AG08395 (cell line): ENCODE measurements at regions not wholly inside any gene's neighbourhood (a gene's known extent, or its start where the extent isn't known, plus 50 kb on each side); places are given as distances from the start of the nearest gene placed in this dataset.
"Not testable (repeated sequence)": the region's sequence is repeated elsewhere in the genome, so short reads cannot be mapped to it uniquely, and the experiment has no call there.

Experiments used
- DNase-seq: peaks from one replicate; pipeline ENCODE4 v3.0.0; 2012; ENCODE audit warnings: mixed read lengths, low spot score

DNA sequence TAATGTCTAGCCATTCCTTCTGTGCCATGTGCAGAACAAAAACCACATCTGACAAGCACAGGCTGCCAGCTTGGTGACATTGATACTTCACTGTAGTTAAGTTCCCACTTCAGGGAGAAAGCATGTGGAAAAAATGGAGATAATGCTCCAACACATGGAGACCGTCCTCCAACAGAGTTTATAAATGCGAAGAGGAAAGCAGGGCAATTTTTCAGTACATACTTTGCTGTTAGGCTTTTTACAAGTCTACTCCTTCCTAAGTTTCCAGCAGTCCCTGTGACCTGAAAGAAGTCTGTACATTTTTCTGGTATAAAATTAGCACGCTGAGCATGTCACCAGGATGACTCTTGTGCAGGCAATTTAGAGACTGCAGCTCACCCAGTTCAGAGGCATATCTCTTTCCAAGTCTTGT is 766.9 kb upstream of the IGFBP7 start:
- no peak for DNase-seq

GRCh38 chr4:57875829-57876392 is 765.7 kb upstream of the IGFBP7 start:
- DNase-seq: no peak

DNA sequence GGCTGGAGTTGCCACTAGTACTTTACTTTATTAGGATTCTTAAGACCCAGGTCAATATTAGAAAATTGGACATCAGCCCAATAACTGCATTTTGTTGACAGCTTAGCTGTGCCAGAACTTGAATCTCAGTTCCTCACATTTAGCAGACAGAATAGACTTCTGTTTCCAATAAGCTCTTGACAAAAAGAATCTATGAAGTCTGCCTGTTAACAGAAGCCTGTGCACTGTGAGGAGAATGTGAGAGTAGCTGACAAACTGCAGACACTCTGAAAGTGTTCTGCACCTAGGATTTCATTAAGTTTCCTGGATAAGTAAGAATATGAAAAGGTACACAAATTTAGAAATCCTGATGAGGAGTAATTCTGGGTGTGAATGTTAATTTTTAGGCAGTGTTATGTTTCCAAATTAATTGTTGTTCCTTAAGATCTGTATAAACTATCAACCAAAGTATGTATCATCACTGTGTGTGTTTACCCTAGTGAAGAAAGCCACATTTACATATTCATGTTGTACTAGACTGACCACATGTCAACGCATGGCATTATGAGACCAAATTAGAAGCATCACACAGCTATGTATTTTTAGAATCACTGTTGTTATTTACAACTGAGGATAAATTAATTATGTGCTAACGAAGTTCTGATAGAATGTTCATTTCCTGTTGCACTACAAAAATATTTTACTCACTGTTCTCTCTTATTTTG is 756.4 kb upstream of the IGFBP7 start:
- DNase-seq: no peak

- DNase-seq: no peak
Measured at GRCh38 chr4:57865264-57865663, 755.1 kb upstream of the IGFBP7 start.

GRCh38 chr4:57854748-57855147 is 744.6 kb upstream of the IGFBP7 start:
- no peak for DNase-seq

DNA sequence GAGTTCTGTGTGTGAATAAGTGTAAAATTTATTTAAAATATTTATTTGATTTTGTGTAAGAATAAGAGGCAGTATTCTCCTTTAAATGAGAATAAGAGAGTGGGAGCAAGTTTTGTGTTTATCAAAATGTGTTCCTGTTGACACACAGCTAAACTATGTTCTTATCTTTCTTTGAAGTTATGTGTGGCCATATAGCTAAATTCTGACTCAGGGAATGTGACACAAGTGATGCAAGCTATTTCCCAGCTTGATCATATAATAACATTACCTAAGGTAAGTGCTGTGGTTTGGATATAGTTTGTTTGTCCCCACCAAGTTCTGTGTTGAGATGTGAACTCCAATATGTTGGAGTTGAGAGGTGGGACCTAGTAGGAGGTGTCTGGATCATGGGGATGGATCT is 740.0 kb upstream of the IGFBP7 start:
- DNase-seq: no peak

DNA sequence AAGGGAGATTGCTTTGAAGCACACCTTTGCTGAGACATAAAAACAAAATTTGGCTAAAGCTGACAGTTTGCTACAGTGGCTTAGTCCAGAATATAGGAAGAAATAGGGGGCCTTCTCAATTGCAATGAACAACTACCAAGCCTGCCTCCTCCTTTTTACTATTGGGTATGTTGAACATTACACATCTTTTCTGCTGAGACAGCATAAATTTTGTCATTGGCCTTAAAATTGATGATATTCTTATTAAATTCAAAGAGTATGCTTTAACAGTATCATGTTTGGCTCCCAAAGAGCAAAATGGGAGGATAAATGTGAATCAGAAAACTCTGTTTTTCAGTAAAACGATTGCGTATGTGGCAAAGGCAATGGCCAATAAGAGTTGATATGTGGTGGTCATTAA is 721.9 kb upstream of the IGFBP7 start:
- no peak for DNase-seq

DNA sequence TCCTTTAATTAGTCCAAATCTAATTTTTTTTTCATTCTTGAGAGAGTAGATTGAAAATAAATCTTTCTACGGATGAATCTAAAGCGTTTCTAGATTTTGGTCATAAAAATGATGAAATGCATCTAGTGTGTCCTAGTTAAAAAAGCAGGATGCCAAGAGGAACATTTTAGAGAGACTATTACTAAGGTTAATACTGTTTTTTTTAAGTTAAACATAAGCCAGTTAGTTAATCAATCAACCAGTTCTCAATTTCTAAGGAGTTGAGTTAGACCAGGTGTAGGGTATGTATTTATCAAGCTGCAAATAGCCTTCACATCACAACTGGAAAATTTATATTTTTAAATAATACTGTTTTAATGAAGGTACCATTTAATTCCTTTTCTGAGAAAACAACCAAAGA is 679.5 kb upstream of the IGFBP7 start:
- DNase-seq: no peak

GRCh38 chr4:57777876-57778275 is 667.7 kb upstream of the IGFBP7 start:
- DNase-seq: no peak

- DNase-seq: no peak
Measured at GRCh38 chr4:57774681-57775080, 664.5 kb upstream of the IGFBP7 start.

GRCh38 chr4:57774171-57774570 is 664.0 kb upstream of the IGFBP7 start:
- DNase-seq: no peak

DNA sequence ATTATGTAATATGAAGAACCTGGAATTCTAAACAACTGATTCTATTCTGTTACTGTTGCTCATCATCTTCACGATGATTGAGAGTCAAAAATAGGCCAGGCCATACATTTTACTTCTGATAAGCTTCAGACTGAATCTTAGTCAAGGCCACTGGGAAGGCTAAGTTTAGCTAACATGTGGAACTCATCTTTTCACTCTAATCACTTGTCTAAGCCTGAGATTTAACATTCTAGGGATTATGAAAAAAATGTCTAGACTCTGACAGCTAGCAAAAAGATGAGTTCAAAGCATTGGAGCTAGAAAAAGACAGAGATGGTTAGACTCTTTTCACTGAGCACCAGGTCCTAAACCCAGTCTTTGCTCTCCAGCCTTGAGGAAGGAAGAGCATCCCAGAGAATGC is 656.2 kb upstream of the IGFBP7 start:
- no peak for DNase-seq

- no peak for DNase-seq
Measured at GRCh38 chr4:57764856-57765255, 654.7 kb upstream of the IGFBP7 start.

GRCh38 chr4:57763070-57763469 is 652.9 kb upstream of the IGFBP7 start:
- no peak for DNase-seq

- no peak for DNase-seq
Measured at GRCh38 chr4:57740625-57741190, 630.5 kb upstream of the IGFBP7 start.

GRCh38 chr4:57736781-57737180 is 626.6 kb upstream of the IGFBP7 start:
- no peak for DNase-seq

DNA sequence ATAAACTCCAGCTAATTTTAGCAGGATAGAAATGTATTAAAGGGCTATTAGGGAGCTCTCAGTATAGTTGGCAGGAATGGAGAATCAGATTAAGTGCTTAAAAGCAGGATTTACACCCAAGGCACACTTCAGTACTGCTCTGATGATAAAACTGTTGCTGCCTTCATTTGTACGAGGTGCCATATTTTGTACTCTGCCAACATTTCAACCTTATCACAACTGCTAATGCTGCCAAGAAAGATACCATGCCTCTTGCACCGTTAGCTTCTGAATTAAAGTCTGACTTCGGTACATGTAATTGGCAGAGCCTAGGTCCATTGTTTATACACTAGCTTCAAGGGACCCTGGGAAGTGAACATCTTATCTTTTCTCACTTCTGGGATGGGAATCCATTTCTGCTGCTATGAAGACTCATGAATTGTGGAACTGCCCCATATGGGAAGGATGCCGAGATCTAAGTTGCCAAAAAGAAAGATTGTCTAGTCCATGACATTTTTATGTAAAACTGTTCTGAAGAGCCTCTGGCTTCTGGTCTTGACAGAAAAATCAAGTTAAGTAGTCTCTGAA is 624.0 kb upstream of the IGFBP7 start:
- no peak for DNase-seq

DNA sequence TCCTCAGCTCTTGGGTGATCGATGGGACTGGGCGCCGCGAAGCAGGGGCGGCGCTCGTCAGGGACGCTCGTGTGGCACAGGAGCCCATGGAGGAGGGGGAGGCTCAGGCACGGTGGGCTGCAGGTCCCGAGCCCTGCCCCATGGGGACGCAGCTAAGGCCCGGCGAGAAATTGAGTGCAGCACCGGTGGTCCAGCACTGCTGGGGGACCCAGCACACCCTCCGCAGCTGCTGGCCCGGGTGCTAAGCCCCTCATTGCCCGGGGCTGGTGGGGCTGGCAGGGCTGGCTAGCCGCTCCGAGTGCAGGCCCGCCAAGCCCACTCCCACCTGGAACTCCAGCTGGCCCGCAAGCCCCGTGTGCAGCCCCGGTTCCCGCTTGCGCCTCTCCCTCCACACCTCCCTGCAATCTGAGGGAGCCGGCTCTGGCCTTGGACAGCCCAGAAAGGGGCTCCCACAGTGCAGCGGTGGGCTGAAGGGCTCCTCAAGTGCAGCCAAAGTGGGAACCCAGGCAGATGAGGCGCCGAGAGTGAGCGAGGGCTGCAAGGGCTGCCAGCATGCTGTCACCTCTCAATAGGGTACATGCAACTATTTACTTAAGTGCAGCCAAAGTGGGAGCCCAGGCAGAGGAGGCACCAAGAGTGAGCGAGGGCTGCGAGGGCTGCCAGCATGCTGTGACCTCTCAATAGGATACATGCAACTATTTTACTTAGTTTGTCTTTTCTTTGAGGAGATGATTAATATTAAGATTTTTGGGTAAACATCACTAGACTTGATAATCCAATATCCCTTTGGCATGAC is 619.8 kb upstream of the IGFBP7 start:
- not testable (repeated sequence) for DNase-seq

GRCh38 chr4:57726154-57726553 is 616.0 kb upstream of the IGFBP7 start:
- no peak for DNase-seq

DNA sequence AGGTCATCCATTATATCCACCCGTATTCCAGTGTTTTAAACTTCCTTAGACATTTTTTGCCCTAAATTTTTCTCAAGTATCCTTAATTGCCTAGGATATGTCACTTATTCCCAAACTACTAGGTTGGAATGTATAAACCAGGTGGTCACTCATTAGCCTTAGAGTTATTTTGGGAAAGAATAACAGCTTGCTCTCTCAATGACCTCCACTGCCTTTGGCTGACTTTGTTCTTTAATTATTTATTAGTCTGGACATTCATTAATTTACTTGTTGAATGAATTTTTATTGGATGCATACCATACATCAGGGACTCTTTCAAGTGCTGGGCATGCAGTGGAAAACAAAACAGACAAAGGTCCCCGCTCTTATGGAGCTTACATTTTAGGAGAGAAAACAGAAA is 609.3 kb upstream of the IGFBP7 start:
- DNase-seq: no peak

DNA sequence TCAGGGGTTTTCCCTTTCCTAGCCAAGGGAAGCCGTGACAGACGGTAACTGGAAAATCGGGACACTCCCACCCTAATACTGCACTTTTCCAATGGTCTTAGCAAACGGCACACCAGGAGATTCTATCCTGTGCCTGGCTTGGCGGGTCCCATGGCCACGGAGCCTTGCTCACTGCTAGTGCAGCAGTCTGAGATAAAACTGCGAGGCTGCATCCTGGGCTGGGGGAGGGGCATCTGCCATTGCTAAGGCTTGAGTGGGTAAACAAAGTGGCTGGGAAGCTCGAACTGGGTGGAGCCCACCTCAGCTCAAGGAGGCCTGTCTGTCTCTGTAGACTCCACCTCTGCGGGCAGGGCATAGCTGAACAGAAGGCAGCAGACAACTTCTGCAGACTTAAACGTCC is 604.1 kb upstream of the IGFBP7 start:
- DNase-seq: not testable (repeated sequence)

DNA sequence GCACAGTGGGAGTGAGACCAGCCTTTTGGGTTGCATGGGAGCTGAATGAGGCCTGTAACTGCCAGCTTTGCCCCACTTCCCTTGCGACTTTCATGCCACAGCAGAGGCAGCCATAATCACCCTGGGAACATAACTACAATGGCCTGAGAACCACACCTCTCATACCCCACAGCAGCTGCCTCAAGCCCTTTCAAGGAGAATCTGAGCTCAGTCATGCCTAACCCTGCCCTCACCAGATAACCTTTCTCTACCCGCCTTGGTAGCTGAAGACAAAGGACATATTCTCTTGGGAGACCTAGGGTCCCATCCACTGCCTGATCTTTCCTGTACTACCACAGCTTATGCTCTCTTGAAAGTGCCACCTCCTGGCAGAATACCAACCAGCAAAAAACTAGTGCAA is 599.9 kb upstream of the IGFBP7 start:
- no peak for DNase-seq

GRCh38 chr4:57691370-57691769 is 581.2 kb upstream of the IGFBP7 start:
- DNase-seq: no peak
